8988T (cell line): ENCODE measurements at regions not wholly inside any gene's neighbourhood (a gene's known extent, or its start where the extent isn't known, plus 50 kb on each side); places are given as distances from the start of the nearest gene placed in this dataset.
"Not testable (repeated sequence)": the region's sequence is repeated elsewhere in the genome, so short reads cannot be mapped to it uniquely, and the experiment has no call there.

Source experiments
- DNase-seq: peaks from one replicate; pipeline ENCODE4 v3.0.0; 2011

GRCh38 chr10:64798297-64798696 is 1277.1 kb downstream of the REEP3 start:
- DNase-seq = no peak

- DNase-seq = not testable (repeated sequence)
These were observed 1287.0 kb downstream of the REEP3 start for GRCh38 chr10:64808233-64808632.

GRCh38 chr10:64810046-64810445 is 1288.8 kb downstream of the REEP3 start:
- DNase-seq = not testable (repeated sequence)

GRCh38 chr10:64813391-64813790 is 1292.2 kb downstream of the REEP3 start:
- DNase-seq = no peak

GRCh38 chr10:64814201-64814600 is 1293.0 kb downstream of the REEP3 start:
- no peak for DNase-seq

GRCh38 chr10:64829888-64830412 is 1308.7 kb downstream of the REEP3 start:
- DNase-seq = no peak

- no peak for DNase-seq
These were observed 1309.7 kb downstream of the REEP3 start for GRCh38 chr10:64830869-64831268.

- no peak for DNase-seq
These were observed 1319.1 kb downstream of the REEP3 start for GRCh38 chr10:64840341-64840740.

- no peak for DNase-seq
These were observed 1325.5 kb downstream of the REEP3 start for GRCh38 chr10:64846700-64847099.

- DNase-seq = no peak
These were observed 1334.7 kb downstream of the REEP3 start for GRCh38 chr10:64855941-64856340.

GRCh38 chr10:64859911-64860310 is 1338.7 kb downstream of the REEP3 start:
- DNase-seq = no peak

GRCh38 chr10:64863836-64864235 is 1342.6 kb downstream of the REEP3 start:
- no peak for DNase-seq

GRCh38 chr10:64867501-64867962 is 1346.3 kb downstream of the REEP3 start:
- no peak for DNase-seq

- no peak for DNase-seq
These were observed 1351.9 kb downstream of the REEP3 start for GRCh38 chr10:64873088-64873487.

GRCh38 chr10:64873959-64874358 is 1352.8 kb downstream of the REEP3 start:
- no peak for DNase-seq

- no peak for DNase-seq
These were observed 1359.3 kb downstream of the REEP3 start for GRCh38 chr10:64880546-64880945.

- DNase-seq = no peak
These were observed 1360.1 kb downstream of the REEP3 start for GRCh38 chr10:64881257-64881656.

GRCh38 chr10:64896582-64896981 is 1375.4 kb downstream of the REEP3 start:
- DNase-seq = no peak

GRCh38 chr10:64906311-64906710 is 1385.1 kb downstream of the REEP3 start:
- DNase-seq = not testable (repeated sequence)

- DNase-seq = not testable (repeated sequence)
These were observed 1403.1 kb downstream of the REEP3 start for GRCh38 chr10:64924306-64924705.

GRCh38 chr10:64952042-64952441 is 1430.8 kb downstream of the REEP3 start:
- DNase-seq = no peak

- DNase-seq = no peak
These were observed 1435.2 kb downstream of the REEP3 start for GRCh38 chr10:64956441-64956840.

GRCh38 chr10:64959116-64959515 is 1437.9 kb downstream of the REEP3 start:
- DNase-seq = no peak

GRCh38 chr10:64959883-64960282 is 1438.7 kb downstream of the REEP3 start:
- DNase-seq = no peak

- DNase-seq = no peak
These were observed 1452.2 kb downstream of the REEP3 start for GRCh38 chr10:64973391-64973790.

- no peak for DNase-seq
These were observed 1454.9 kb downstream of the REEP3 start for GRCh38 chr10:64976150-64976549.
